ENCODE measurements at regions not wholly inside any gene's neighbourhood (a gene's known extent, or its start where the extent isn't known, plus 50 kb on each side); places are given as distances from the start of the nearest gene placed in this dataset.

DNA sequence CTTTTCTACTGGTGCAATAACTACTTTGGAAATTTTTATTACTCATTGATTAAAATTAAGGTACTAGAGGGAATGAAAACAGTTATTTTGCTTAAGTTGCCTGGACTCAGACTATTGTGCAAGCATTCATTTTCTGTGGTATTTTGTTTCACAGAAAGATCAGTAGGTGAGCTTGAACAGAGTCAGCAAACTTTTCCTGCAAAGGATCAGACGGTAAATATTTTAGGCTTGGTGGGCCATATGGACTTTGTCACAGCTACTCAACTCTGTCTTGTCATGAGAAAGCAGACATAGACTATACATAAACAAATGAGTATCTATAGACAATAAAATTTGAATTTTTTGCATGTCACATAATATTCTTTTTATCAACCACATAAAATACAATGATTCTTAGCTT, 1036.4 kb downstream of the NR2F1-AS1 start:
- Histone ChIP-seq H2AFZ (ENCODE audit: insufficient read depth, low read depth, low read length, poor library complexity, severe bottlenecking) (no peak overlapping the region), H4K20me1 (ENCODE audit: control insufficient read depth, insufficient read depth, low read length, poor library complexity, severe bottlenecking) (no peaks in the 10 kb centered on the region), H3K79me2 (ENCODE audit: control insufficient read depth, insufficient read depth, low read length) (no peaks in the 10 kb centered on the region), H3K4me3 (ENCODE audit: control extremely low read depth in 1 of 5, extremely low read depth in 1 of 5, insufficient read depth in 1 of 5, low read depth in 2 of 5, low read length in 4 of 5) (no peak overlapping the region), H3K36me3 (replicated peaks in 1 of 2; ENCODE audit: control extremely low read depth in 1 of 2, control insufficient read depth in 1 of 2, extremely low read depth in 1 of 2, insufficient read depth in 2 of 2, low read length in 1 of 2) (no peaks in the 10 kb centered on the region), H3K9ac (ENCODE audit: low read length) (no peak overlapping the region), H3K4me2 (replicated peaks; ENCODE audit: low read depth, low read length, poor library complexity, severe bottlenecking) (no peak overlapping the region), H3K4me1 (ENCODE audit: control insufficient read depth in 2 of 2, insufficient read depth in 2 of 2, low read length in 2 of 2) (no peaks in the 10 kb centered on the region), H3K9me3 (ENCODE audit: control extremely low read depth in 1 of 3, control insufficient read depth in 2 of 3, insufficient read depth in 1 of 3, low read length in 2 of 3) (no peaks in the 10 kb centered on the region), H3K27me3 (replicated peaks in 1 of 4; ENCODE audit: control extremely low read depth in 1 of 4, control insufficient read depth in 3 of 4, insufficient read depth in 4 of 4, low read length in 3 of 4) (no peaks in the 10 kb centered on the region), H3K27ac (ENCODE audit: low read length in 2 of 2) (no peak overlapping the region)
- no peak for ATAC-seq (ENCODE audit: low read depth)
- Mint-ChIP-seq H3K9me3 (ENCODE audit: insufficient read depth) (no peaks in the 10 kb centered on the region), H3K4me1 (no peaks in the 10 kb centered on the region), H3K27me3 (no peaks in the 10 kb centered on the region), H3K4me3 (no peak overlapping the region), H3K27ac (no peak overlapping the region)
- no peak for TF ChIP-seq EZH2 (IDR thresholded peaks at IDR 0.05; ENCODE audit: borderline replicate concordance, insufficient read depth, low read depth, low read length, poor library complexity, severe bottlenecking)
- TF ChIP-seq, protein P1, sequence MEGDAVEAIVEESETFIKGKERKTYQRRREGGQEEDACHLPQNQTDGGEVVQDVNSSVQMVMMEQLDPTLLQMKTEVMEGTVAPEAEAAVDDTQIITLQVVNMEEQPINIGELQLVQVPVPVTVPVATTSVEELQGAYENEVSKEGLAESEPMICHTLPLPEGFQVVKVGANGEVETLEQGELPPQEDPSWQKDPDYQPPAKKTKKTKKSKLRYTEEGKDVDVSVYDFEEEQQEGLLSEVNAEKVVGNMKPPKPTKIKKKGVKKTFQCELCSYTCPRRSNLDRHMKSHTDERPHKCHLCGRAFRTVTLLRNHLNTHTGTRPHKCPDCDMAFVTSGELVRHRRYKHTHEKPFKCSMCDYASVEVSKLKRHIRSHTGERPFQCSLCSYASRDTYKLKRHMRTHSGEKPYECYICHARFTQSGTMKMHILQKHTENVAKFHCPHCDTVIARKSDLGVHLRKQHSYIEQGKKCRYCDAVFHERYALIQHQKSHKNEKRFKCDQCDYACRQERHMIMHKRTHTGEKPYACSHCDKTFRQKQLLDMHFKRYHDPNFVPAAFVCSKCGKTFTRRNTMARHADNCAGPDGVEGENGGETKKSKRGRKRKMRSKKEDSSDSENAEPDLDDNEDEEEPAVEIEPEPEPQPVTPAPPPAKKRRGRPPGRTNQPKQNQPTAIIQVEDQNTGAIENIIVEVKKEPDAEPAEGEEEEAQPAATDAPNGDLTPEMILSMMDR (IDR thresholded peaks at IDR 0.05), result no peak
- no peak for DNase-seq
- POLR2A ChIA-PET, result no interaction called here
- WGBS (ENCODE audit: insufficient coverage), result no CpG with 5 or more reads among the region's 1 CpG
- intact Hi-C loops (cut with micrococcal nuclease), result no loop called here
- CTCF ChIA-PET, result no interaction called here

DNA sequence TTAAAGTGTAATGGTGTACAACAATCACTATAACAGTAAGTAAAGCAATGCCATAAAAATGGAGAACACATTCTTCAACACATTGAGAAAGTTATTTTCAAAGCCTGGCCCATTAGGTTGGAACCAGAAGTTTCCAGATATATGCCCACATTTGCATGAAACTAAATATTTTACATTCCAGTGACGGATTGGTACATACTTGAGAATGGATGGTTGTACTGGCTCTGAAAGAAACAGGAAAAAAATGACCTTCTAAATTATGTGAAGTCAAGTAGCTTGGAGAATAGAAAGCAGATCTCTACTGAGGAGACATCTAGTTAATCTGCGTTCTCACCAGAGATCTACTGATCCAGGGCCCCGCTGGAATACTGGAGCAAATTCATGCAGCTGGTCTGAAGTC, 1037.0 kb downstream of the NR2F1-AS1 start:
- H3K27me3 ChIP-seq (replicated peaks in 1 of 4; ENCODE audit: control extremely low read depth in 1 of 4, control insufficient read depth in 3 of 4, insufficient read depth in 4 of 4, low read length in 3 of 4), result no peaks in the 10 kb centered on the region
- H3K79me2 ChIP-seq (ENCODE audit: control insufficient read depth, insufficient read depth, low read length), result no peaks in the 10 kb centered on the region
- Mint-ChIP-seq H3K27me3 (no peaks in the 10 kb centered on the region), H3K4me1 (no peaks in the 10 kb centered on the region), H3K4me3 (no peak overlapping the region), H3K27ac (no peak overlapping the region), H3K9me3 (ENCODE audit: insufficient read depth) (no peaks in the 10 kb centered on the region)
- intact Hi-C loops (cut with micrococcal nuclease), result no loop called here
- no peak for TF ChIP-seq EZH2 (IDR thresholded peaks at IDR 0.05; ENCODE audit: borderline replicate concordance, insufficient read depth, low read depth, low read length, poor library complexity, severe bottlenecking)
- TF ChIP-seq, protein P1 (IDR thresholded peaks at IDR 0.05), result no peak
- no peaks in the 10 kb centered on the region for H3K4me1 ChIP-seq (ENCODE audit: control insufficient read depth in 2 of 2, insufficient read depth in 2 of 2, low read length in 2 of 2)
- H3K4me2 ChIP-seq (replicated peaks; ENCODE audit: low read depth, low read length, poor library complexity, severe bottlenecking), result no peak overlapping the region
- no peak overlapping the region for H3K4me3 ChIP-seq (ENCODE audit: control extremely low read depth in 1 of 5, extremely low read depth in 1 of 5, insufficient read depth in 1 of 5, low read depth in 2 of 5, low read length in 4 of 5)
- no peaks in the 10 kb centered on the region for H4K20me1 ChIP-seq (ENCODE audit: control insufficient read depth, insufficient read depth, low read length, poor library complexity, severe bottlenecking)
- ATAC-seq (ENCODE audit: low read depth) (no peak), DNase-seq (no peak)
- H3K27ac ChIP-seq (ENCODE audit: low read length in 2 of 2), result no peak overlapping the region
- whole genome bisulfite sequencing (ENCODE audit: insufficient coverage), result 86% methylated on average over 2 of the region's 3 CpGs
- no peaks in the 10 kb centered on the region for H3K9me3 ChIP-seq (ENCODE audit: control extremely low read depth in 1 of 3, control insufficient read depth in 2 of 3, insufficient read depth in 1 of 3, low read length in 2 of 3)
- CTCF ChIA-PET, result no interaction called here
- POLR2A ChIA-PET, result no interaction called here
- H2AFZ ChIP-seq (ENCODE audit: insufficient read depth, low read depth, low read length, poor library complexity, severe bottlenecking), result no peak overlapping the region
- H3K36me3 ChIP-seq (replicated peaks in 1 of 2; ENCODE audit: control extremely low read depth in 1 of 2, control insufficient read depth in 1 of 2, extremely low read depth in 1 of 2, insufficient read depth in 2 of 2, low read length in 1 of 2), result no peaks in the 10 kb centered on the region
- no peak overlapping the region for H3K9ac ChIP-seq (ENCODE audit: low read length)

Data from B cell (primary cell).